ENCODE measurements at regions not wholly inside any gene's neighbourhood (a gene's known extent, or its start where the extent isn't known, plus 50 kb on each side); places are given as distances from the start of the nearest gene placed in this dataset.

GRCh38 chr3:144084929-144085328 lies 113.3 kb downstream of the DIPK2A start:
- DNase-seq, result no peak

GRCh38 chr3:144085964-144086363 lies 114.3 kb downstream of the DIPK2A start:
- peak; percentile 57 for DNase-seq

GRCh38 chr3:144096016-144096415 lies 124.4 kb downstream of the DIPK2A start:
- no peak for DNase-seq

GRCh38 chr3:144097163-144097562 lies 125.5 kb downstream of the DIPK2A start:
- DNase-seq, result no peak

- DNase-seq, result no peak
Measured at GRCh38 chr3:144098691-144099090, 127.1 kb downstream of the DIPK2A start.

GRCh38 chr3:144102421-144102820 lies 130.8 kb downstream of the DIPK2A start:
- no peak for DNase-seq

GRCh38 chr3:144104186-144104585 lies 132.6 kb downstream of the DIPK2A start:
- no peak for DNase-seq

GRCh38 chr3:144104679-144105078 lies 133.1 kb downstream of the DIPK2A start:
- no peak for DNase-seq

- no peak for DNase-seq
Measured at GRCh38 chr3:144105542-144105941, 133.9 kb downstream of the DIPK2A start.

GRCh38 chr3:144106970-144107369 lies 135.3 kb downstream of the DIPK2A start:
- no peak for DNase-seq

GRCh38 chr3:144107923-144108322 lies 136.3 kb downstream of the DIPK2A start:
- DNase-seq, result no peak

GRCh38 chr3:144109944-144110343 lies 138.3 kb downstream of the DIPK2A start:
- no peak for DNase-seq

GRCh38 chr3:144112036-144112435 lies 140.4 kb downstream of the DIPK2A start:
- no peak for DNase-seq

GRCh38 chr3:144112437-144112836 lies 140.8 kb downstream of the DIPK2A start:
- DNase-seq, result no peak

- DNase-seq, result no peak
Measured at GRCh38 chr3:144114767-144115166, 143.1 kb downstream of the DIPK2A start.

- DNase-seq, result no peak
Measured at GRCh38 chr3:144119633-144120032, 148.0 kb downstream of the DIPK2A start.

- no peak for DNase-seq
Measured at GRCh38 chr3:144121661-144122060, 150.0 kb downstream of the DIPK2A start.

GRCh38 chr3:144127014-144127413 lies 155.4 kb downstream of the DIPK2A start:
- no peak for DNase-seq

GRCh38 chr3:144127700-144128099 lies 156.1 kb downstream of the DIPK2A start:
- DNase-seq, result peak; percentile 34

- DNase-seq, result peak; percentile 7
Measured at GRCh38 chr3:144128108-144128892, 156.7 kb downstream of the DIPK2A start.

GRCh38 chr3:144129536-144130214 lies 158.1 kb downstream of the DIPK2A start:
- DNase-seq, result peak; percentile 37

- DNase-seq, result no peak
Measured at GRCh38 chr3:144141074-144141473, 169.5 kb downstream of the DIPK2A start.

- DNase-seq, result no peak
Measured at GRCh38 chr3:144141496-144141895, 169.9 kb downstream of the DIPK2A start.

- DNase-seq, result no peak
Measured at GRCh38 chr3:144142151-144142840, 170.7 kb downstream of the DIPK2A start.
